ENCODE measurements at regions not wholly inside any gene's neighbourhood (a gene's known extent, or its start where the extent isn't known, plus 50 kb on each side); places are given as distances from the start of the nearest gene placed in this dataset.
"Not testable (repeated sequence)": the region's sequence is repeated elsewhere in the genome, so short reads cannot be mapped to it uniquely, and the experiment has no call there.

- Histone ChIP-seq H3K4me3 (no peak overlapping the region), H3K4me1 (peaks cover 0 to 10% (median 0%) of the 10 kb centered on the region in 6 donors), H3K9me3 (no peaks in the 10 kb centered on the region), H3K27me3 (replicated peaks in 1 of 7) (no peaks in the 10 kb centered on the region), H3K36me3 (no peaks in the 10 kb centered on the region), H3K27ac (peak overlapping the region in 1 of 8 donors; percentile 8)
- WGBS, 5 donors: 84 to 93% (median 88%) methylated on average over 1 of the region's 1 CpG
- TF ChIP-seq POLR2A (IDR thresholded peaks at IDR 0.05): no peak
- no peak for TF ChIP-seq POLR2AphosphoS5 (IDR thresholded peaks at IDR 0.05)
- no peak for TF ChIP-seq CTCF (IDR thresholded peaks at IDR 0.05 in 8 of 11, conservative IDR thresholded peaks at IDR 0.05 in 3 of 11)
- DNase-seq: no peak
- intact Hi-C loops (cut with DNase I; ENCODE audit: low total_unique reads): no loop called here
These were observed 117.6 kb upstream of the RASGEF1B start for GRCh38 chr4:81589262-81589661.

GRCh38 chr4:81586706-81587105 is 115.0 kb upstream of the RASGEF1B start:
- TF ChIP-seq POLR2AphosphoS5 (IDR thresholded peaks at IDR 0.05) (no peak), CTCF (IDR thresholded peaks at IDR 0.05 in 8 of 11, conservative IDR thresholded peaks at IDR 0.05 in 3 of 11) (no peak), POLR2A (IDR thresholded peaks at IDR 0.05) (no peak)
- intact Hi-C loops (cut with DNase I; ENCODE audit: low total_unique reads): no loop called here
- no peaks in the 10 kb centered on the region for H3K27me3 ChIP-seq (replicated peaks in 1 of 7)
- no peak overlapping the region for H3K4me3 ChIP-seq
- WGBS, 5 donors: 83 to 93% (median 91%) methylated on average over 3 of the region's 3 CpGs
- H3K9me3 ChIP-seq: no peaks in the 10 kb centered on the region
- DNase-seq: no peak
- peaks cover 0 to 9% (median 0%) of the 10 kb centered on the region in 6 donors for H3K4me1 ChIP-seq
- H3K36me3 ChIP-seq: no peaks in the 10 kb centered on the region
- no peak overlapping the region for H3K27ac ChIP-seq

GRCh38 chr4:81580994-81581374 is 109.3 kb upstream of the RASGEF1B start:
- WGBS, 5 donors: 91 to 100% (median 91%) methylated on average over 3 of the region's 3 CpGs
- DNase-seq; intact Hi-C loops (cut with DNase I; ENCODE audit: low total_unique reads): not testable (repeated sequence)

GRCh38 chr4:81580346-81580993 is 108.8 kb upstream of the RASGEF1B start:
- no peak for TF ChIP-seq POLR2A (IDR thresholded peaks at IDR 0.05)
- TF ChIP-seq POLR2AphosphoS5 (IDR thresholded peaks at IDR 0.05): no peak
- no peak for TF ChIP-seq CTCF (IDR thresholded peaks at IDR 0.05 in 8 of 11, conservative IDR thresholded peaks at IDR 0.05 in 3 of 11)
- Histone ChIP-seq H3K27ac (no peak overlapping the region), H3K9me3 (peaks cover 0 to 11% (median 3%) of the 10 kb centered on the region in 8 donors)

More at GRCh38 chr4:81580994-81581374, 109.3 kb upstream of the RASGEF1B start:
- not testable (repeated sequence) for H3K27ac ChIP-seq; H3K4me3 ChIP-seq; H3K36me3 ChIP-seq; H3K4me1 ChIP-seq; H3K27me3 ChIP-seq (replicated peaks in 1 of 7)
- peaks cover 0 to 11% (median 3%) of the 10 kb centered on the region in 8 donors for H3K9me3 ChIP-seq

More at GRCh38 chr4:81580346-81580993, 108.8 kb upstream of the RASGEF1B start:
- DNase-seq: peak; percentile 72
- Histone ChIP-seq H3K4me1 (peaks cover 0 to 6% (median 0%) of the 10 kb centered on the region in 6 donors), H3K27me3 (replicated peaks in 1 of 7) (no peaks in the 10 kb centered on the region), H3K4me3 (no peak overlapping the region), H3K36me3 (no peaks in the 10 kb centered on the region)
- WGBS, 5 donors: 90 to 96% (median 95%) methylated on average over 5 to 26 of the region's 26 CpGs
- intact Hi-C loops (cut with DNase I; ENCODE audit: low total_unique reads): no loop called here

Data from spleen (tissue), 11 donors.